ENCODE measurements at regions not wholly inside any gene's neighbourhood (a gene's known extent, or its start where the extent isn't known, plus 50 kb on each side); places are given as distances from the start of the nearest gene placed in this dataset.
"Not testable (repeated sequence)": the region's sequence is repeated elsewhere in the genome, so short reads cannot be mapped to it uniquely, and the experiment has no call there.

DNA sequence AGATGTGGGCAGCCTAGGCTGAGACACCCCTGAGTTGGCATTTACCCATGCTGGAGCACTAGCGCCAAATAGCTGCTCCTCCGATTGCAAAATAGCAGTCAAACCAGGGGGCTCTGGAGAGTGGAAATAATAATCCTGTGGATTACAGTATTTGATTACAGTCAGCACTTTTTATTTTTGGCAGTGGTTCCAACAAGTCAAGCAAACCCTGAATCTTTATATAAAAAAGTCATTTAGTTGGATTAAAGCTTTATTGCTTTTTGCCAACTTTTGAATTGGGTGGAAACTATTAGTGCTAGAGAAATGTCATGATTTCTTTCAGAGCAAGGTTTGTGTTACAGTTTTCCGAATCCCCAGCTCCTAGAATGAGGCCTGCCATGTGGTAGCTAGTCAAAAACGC lies 99.3 kb upstream of the FAM20A start:
- no peak for DNase-seq

DNA sequence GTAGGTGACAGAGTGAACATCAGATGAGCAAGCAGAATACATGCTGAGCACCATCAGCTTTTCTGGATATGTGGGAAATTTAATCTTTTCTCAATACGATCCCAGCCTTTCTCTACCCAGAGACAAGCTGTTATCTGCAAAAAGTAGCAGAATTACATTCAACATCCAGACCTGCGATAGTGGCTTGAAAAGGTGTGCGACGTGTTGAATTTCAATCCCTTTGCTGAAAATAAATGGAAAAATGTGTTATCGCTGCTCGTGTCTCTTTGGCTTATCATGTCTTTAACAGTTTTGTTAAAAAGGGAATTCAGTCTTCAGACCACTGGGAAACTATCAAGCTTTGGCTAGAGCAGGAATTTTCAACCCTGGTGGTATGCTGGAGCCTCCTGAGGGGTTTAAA lies 98.8 kb upstream of the FAM20A start:
- no peak for DNase-seq

DNA sequence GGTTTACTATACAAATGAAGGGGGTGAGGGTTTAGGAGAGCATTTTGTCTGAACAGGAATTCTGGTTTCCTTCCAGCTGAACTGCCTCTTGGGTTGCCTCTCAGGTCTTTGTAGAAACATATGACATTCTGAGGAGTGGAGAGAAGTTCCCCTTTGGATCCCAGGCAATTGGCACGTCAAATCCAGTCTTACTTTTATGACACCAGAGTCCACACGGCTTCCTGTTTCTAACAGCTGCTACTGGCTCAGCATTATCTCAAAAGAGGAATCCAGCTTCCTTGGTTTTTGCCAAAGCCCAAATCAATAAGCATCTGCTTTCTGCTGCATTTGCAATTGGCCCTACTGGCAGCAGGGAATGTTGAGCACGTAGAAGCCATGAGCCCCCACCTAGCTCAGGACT lies 97.6 kb upstream of the FAM20A start:
- DNase-seq, result no peak

DNA sequence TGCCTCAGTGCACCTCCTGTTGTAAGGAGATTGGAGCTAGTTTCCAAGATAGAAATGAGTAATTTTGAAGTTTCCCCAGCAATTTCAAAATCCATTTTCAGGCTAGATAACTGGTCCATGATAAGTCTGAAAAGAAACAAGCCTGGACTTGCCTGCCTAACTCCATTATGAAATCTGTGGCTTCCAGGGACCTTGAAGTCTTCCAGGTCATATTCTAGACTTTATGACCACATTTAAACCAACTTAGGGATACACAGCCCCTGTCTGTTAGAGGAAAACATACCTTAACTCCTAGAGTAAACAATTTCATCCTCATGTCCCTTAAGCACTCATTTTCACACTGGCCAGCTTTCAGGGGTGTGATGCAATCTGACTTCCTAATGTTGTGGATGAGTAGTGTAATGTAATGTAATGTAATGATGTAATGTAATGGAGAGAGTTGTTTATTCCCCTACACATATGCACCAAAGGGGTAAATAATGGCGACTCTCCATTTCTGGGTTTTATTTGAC lies 96.7 kb upstream of the FAM20A start:
- no peak for DNase-seq

DNA sequence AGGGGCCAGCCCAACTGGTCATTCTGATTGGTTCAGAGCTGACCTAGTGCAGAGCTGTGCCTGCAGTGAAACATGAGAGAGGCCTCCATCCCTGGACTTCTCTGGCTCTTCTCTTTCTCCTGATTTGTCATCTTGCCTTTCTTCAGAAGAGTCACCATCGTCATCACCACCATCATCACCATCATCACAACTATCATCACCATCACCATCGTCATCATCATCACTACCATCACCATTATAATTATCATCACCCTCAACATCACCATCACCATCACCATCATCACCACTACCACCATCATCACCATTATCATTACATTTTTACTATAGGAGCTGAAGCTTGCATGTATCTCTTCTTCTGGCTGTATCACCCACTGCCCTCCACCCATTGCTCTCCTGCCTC lies 94.5 kb upstream of the FAM20A start:
- DNase-seq, result no peak

DNA sequence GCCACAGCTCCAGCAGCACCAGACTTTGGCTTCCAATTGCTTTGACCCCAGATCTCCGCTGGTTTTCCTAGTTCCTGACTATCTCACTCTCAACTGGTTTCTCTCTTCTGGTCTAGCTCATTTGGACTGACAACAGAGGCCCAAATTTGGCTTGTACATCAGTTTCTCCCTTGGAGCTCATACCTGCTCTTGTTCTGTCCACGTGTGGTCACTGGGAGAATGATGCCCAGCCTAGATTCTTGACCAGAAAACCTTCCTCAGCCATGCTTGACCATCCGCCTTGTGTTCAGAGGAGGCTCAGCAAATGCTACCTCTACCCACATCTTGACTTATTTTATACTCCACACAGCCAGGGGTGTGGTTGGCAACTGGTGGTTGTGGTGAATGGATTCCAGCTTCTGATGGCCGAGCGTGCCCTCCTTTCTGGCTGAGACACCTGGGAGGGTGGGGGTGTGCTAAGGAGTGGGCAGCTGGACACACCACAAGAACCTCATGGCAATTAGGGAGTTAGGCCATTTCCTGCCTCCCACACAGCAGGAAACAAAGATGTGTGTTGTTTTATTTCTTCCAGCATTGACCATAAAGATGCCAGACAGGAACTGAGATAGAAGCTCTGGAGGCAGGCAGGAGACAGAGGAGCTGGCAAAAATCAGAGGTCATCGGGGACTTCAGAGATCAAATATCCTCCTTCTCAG lies 93.8 kb upstream of the FAM20A start:
- DNase-seq, result no peak

DNA sequence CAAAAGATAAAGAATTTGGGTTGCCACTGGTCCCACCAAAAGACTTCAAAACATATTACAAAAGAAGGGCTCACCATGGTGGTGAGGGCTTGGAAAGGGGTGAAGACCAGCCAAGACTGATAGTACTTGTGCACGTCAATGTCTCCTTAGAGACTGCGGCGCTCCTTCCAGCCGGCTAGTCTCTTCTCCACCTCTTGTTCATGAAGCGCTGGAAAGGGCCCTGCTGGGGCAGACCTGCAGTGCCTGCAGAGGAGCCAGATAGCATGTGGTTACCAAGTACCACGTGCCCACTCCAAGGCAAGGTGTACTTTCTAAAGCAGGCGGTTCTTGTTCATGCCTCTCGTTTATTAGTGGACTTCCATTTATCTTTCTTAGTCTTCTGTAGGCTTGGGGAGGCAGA lies 92.7 kb upstream of the FAM20A start:
- DNase-seq, result no peak

DNA sequence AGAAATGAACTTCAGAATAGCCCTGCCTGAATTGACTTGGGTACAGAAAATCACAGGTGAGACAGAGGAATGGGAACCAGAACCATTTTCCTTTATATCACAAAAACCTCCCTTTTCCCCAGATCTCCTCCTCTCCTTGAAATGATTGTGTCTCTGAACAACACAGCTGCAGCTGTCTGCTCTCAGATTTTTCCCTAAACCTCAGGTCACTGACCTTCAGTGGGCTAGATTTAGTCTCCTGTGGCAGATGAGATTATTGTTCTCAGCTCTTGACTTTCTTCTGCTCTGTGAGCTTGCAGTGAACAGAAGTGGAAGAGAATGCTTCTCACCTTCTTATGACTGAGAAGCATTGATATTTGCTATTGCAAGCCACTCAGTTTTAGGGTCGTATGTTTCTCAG lies 92.3 kb upstream of the FAM20A start:
- DNase-seq, result no peak

DNA sequence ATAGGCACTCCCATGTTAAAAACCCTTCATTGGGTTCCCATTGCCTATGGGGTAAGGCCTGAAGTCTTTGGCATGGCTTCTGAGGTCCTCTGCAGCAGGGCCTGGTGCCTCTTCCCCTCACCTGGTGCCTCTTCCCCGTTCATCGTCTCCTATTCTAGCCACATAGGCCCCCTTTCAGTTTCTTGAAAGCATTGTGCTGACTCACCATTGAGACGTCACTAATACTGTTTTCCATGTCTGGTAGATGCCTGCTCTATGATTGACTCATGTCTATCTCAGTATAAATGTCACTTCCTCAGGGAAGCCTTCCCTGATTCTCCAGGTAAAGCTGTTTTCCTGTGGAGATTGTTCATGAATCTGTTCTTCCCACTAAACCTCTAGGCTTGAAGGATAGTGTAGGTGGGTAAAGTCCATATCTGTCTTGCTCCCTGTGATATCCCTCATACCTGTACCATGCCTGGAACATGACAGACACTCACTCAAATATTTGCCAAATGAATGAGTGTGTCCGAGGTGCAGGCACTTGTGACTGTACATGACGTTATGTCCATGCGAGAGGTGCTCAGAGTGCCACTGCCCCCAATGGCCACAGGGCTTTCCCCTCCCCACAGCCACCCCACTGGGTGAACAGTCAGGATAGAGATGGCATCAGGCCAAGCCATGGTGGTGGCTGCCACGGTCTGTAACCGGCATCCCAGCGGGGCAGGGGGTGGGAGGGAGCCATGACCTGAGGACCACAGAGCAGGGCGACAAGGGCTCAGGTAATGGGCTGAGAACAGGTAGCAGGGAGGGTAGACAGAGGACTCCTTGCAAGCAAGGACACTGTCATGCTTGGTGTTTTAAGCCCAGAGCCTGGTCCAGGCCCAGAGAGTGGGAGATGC lies 85.2 kb upstream of the FAM20A start:
- no peak for DNase-seq

DNA sequence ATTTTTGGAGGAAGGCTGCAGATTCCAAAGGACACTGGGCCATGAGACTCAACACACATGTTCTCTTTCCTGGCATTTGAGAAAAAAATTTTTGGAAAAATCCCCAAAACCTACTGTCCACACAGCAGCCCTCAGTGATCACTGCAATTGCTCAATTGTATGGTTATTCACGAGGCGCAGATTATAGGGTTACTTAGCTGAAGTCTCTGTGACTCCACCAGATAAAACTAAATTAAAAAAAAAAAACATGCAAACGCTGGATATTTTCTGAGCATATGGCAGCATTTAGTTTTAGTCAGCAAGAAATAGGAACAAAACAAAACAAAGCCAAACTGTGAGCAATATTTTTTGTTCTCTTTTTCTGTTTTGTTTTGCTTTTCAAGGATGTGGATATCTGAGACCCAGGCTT lies 83.8 kb upstream of the FAM20A start:
- no peak for DNase-seq

DNA sequence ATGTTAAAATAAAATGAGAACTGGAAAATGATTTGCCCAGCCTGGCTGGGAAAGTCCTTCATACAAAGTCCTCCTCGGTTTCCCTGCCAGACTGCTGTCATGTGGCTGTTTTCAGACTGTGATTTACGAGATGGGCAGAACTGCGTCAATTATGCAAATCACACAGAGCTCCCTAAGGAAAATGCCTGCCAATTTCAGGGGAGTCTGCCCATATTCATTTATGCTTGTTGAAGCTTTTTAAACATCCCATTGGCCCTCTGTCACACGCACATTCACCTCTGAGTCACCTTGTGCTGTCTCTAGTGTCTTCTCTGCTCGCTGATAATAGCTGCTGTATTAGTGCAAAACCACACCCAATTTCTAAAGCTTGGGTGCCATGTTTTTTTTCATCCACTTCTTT lies 81.7 kb upstream of the FAM20A start:
- no peak for DNase-seq

DNA sequence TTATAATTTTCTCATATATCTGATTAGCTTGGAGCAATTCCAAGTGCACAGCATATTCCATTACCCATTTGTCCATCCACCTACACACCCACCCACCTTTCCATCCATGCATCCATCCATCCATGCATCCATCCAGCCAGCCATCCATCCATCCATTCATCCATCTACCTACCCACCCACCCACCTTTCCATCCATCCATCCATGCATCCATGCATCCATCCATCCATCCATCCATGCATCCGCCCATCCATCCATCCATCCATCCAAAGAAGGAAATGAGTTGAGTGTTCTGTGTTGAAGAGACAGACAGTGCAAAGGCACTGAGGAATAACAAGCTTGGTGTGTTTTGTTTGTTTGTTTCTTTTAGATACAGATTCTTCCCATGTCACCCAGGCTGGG lies 78.7 kb upstream of the FAM20A start:
- DNase-seq, result no peak

DNA sequence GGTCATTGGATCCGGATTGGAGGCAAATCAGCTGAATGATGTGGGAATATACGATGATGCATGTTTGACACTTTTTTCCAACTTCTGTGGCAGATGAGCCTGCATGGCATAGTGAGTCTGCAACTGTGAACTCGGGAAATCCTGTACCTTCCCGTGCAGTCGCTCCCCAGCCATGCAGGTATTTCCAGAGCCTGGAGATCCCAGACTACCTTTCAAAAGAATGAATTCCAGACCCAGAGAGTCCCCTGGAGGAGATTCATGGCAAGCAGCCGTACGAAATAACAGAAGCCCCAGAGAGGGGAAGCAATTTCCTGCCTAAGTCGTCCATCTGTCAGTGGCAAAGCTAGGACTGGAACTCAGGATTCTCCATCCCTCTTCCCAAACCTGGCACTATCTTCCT lies 75.7 kb upstream of the FAM20A start:
- no peak for DNase-seq

DNA sequence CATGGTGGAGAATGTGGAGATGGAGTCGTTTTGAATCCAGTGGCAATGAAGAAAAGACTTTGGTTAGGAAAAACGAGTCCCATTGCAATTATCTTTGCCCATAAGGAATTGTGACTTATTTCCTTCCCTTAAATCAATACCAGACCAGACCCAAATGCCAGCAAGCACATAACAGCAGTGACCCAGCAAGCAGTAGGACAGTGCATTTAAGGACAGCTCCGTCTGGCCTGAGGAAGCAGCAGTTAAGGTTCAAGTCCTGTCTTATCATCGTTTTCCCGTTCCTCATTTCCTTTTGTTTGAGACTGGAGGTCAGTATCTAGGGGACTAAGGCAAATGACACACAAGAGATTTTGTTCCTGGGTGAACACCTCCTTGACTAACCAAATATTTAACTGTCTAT lies 74.6 kb upstream of the FAM20A start:
- no peak for DNase-seq

DNA sequence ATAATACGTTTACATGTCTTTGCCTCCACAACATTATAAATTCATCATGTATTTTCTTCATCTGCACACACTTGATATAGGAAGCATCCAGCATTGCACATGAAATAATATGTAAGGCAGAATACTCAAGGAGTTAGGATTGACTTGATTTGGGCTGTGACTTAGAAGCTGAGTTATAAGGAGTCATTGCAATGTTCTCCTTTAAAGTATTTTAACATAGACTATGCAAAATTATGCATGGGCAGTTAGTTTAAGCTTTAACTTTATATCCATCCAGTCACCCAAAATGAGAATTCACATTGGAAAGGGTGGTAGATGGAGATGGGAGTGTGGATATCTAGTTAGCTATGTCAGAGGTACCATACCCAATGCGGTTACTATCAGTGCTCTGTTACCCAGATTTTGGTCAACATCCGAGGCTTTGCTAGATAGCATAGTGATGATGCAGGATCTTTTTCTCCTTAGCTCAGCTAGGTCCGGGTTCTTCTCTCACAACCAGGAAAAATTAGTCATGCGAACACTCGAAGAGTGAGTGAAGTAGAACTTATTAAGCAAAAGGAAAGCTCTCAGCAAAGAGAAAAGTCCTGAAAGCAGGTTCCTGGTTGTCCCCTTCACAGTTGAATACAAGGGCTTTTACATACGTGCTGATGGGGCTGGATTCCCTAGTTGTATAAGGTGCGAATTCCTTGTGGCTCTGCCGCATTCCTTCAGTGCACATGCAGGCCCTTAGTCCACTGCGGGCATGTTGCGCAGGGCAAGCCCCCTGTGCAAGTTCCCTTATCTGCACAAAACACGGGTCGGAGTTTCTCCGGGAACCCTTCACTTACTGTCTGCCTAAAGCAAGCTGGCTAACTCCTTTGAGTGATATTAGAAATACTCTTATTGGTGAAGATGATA lies 73.1 kb upstream of the FAM20A start:
- DNase-seq, result no peak

DNA sequence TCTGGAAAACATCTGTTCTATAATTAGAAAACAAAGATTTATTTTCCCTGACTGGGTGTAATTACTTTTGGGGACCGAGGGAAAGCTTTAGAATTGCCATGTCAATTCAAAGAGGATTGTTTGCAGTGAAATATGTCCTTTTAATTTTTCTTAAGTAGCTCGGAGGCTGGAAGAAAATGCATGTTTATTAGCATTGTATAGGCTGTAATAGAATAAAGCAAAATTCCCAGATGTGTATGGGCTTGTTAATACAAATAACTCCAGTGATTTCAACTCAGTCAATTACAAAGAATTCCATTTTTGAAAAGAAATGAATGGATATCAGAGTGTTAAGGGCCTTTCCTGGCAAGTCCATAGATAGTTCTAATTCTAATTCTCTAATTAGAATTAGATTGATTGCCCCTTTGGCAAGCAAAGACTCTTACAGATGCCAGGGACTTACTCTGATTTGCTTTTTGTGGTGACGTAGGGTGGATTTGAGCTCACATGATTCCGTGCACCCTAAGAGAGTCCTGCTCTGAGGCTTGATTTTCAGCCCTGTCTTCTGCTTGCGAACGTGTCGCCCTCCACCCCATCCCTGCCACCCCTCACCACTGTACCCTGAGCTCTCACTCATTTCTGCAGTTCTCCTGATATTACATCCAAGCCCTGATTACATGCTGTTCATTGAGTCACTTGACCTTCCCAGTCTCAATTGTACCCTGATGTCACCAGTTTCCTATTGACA lies 70.0 kb upstream of the FAM20A start:
- no peak for DNase-seq

DNA sequence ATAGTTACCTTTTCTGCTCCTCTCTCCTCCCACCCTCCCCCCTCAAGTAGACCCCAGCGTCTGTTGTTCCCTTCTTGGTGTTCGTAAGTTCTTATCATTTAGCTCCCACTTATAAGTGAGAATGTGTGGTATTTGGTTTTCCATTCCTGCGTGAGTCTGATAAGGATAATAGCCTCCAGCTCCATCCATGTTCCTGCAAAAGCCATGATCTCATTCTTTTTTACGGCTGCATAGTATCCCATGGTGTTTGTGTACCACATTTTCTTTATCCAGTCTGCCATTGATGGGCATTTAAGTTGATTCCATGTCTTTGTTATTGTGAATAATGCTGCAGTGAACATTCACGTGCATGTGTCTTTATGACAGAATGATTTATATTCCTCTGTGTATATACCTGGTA lies 65.3 kb upstream of the FAM20A start:
- not testable (repeated sequence) for DNase-seq

DNA sequence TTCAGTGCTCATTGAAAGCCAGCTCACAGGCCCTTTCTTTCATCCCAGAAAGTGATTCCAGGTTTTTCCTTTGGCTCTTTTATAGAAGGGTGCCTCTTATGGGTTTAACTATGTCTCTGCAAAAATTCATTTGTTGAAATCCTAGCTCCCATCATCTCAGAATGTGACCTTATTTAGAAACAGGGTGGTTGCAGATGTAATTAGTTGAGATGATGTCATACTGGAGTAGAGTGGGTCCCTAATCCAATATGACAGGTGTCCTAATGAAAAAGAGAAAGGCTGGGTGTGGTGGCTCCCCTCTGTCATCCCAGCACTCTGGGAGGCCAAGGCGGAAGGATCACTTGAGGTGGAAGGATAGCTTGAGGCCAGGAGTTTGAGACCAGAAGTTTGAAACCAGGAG lies 64.2 kb upstream of the FAM20A start:
- no peak for DNase-seq

DNA sequence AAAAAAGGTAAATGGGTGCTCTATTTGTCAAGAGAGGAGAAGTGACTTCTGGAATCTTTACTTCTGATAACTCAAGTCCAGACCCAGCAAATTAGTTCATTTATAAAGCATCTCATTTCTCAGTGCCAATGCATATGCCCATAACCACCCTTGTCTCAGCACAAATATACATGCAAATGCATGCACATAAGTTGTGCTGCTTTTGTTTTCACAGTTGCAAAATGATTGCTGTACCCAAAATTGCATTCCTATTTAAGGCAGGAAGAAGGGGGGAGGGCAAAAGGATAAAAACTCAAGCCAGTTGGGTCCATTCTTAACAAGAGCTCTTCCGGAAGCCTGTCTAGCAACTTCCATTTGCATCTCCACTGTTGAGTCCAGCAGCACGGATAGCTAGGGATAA lies 61.3 kb upstream of the FAM20A start:
- DNase-seq, result no peak

DNA sequence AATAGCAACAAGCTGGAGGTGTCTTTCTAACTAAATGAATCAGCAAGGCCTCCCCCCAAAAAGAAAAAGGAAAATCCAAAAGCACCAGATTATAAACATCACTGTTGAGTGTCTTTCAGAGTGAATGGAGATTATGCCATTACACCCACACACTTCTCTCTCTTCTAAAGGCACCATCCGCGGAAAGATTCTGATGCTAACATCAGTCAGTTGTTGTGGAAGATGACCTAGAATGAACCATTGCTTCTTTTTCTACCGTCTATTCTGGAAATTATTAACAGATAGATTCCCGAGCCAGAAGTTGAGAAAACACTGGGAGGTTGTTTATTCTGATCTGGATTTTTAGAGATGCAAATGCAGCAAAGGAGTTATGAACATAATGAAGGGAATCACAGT lies 60.9 kb upstream of the FAM20A start:
- no peak for DNase-seq

DNA sequence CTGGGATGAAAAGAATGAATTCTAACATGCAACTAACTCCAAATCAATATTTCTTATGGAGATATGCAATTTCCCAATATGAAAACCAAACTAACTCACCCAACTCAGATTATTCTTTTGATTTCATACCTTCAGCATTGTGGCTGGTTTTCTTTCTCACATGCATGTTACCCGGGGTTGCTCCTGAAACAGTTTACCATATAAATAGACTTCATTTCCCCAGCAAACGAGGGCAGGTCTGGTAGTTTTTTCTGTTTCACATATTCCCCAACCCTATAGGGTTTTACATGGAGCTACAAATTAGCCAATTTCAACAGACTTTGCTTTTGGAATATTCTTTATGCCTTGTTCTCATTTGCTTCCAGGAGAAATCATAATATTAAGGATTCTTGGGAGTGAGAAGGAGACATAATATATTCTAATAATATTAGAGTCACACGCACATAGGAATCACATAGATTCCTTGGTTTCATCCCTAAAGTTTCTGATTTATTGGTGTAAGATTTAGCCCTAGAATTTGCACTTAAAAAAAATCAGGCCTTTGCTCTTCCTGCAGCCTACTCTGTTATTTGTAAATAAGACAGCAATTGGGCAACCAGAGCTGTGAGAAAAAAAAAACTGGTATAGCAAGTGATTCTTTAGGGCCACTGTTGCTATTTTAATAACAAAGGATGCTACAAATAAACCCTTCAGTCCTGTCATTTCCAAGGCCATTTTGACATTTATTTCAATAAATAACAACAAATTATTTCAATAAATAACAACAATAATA lies 60.3 kb upstream of the FAM20A start:
- no peak for DNase-seq

All from left kidney (tissue), 1 donor.